IMR-90 (cell line): ENCODE measurements at regions not wholly inside any gene's neighbourhood (a gene's known extent, or its start where the extent isn't known, plus 50 kb on each side); places are given as distances from the start of the nearest gene placed in this dataset.

Source experiments
- ATAC-seq: fragments of 200-7000 bp; cut with Tn5 transposase; 2 replicates; pipeline ENCODE4 v1.9.1; 2020; ENCODE audit warnings: low read depth, mild to moderate bottlenecking, moderate library complexity
- BruUV-seq: library from RNA; stranded (reverse); fragments of 400-500 nt; replicated peaks from 2 replicates; lab custom pipeline; 2021; lab: Mats Ljungman, UMichigan
- CTCF ChIA-PET: fragments of 300-600 bp; formaldehyde crosslinking; extraction: SDS; loops from one replicate; lab custom pipeline; 2021; ENCODE audit warnings: antibody characterized with exemption; lab: Yijun Ruan, JAX
- POLR2A ChIA-PET: fragments of 300-600 bp; sonication (Branson Sonifier 250); formaldehyde crosslinking; loops from one replicate; lab custom pipeline; 2022; ENCODE audit warnings: antibody characterized with exemption; ENCODE audit not compliant: unreplicated experiment; lab: Charles Lee
- DNase-seq: peaks from one replicate; pipeline ENCODE4 v3.0.0; 2013
- H2AFZ ChIP-seq: replicated peaks from 2 replicates; pipeline ENCODE3; 2013; ENCODE audit warnings: low read length, mild to moderate bottlenecking; ENCODE audit not compliant: poor library complexity
- H2AK5ac ChIP-seq: 2 replicates; pipeline ENCODE4 v1.6.1; 2013; ENCODE audit warnings: low read depth, low read length, inconsistent platforms
- H2AK9ac ChIP-seq: replicated peaks from 2 replicates; pipeline ENCODE3; 2013; ENCODE audit warnings: mild to moderate bottlenecking, low read depth, low read length, moderate library complexity; ENCODE audit not compliant: poor library complexity
- H2BK120ac ChIP-seq: 2 replicates; pipeline ENCODE4 v1.6.1; 2013; ENCODE audit warnings: low read depth, low read length, inconsistent platforms
- H2BK15ac ChIP-seq: 3 replicates; pipeline ENCODE4 v1.6.1; 2013; ENCODE audit warnings: low read depth, low read length, inconsistent platforms
- H2BK20ac ChIP-seq: 2 replicates; pipeline ENCODE4 v1.6.1; 2013; ENCODE audit warnings: low read depth, mild to moderate bottlenecking, inconsistent platforms, low read length, moderate library complexity
- H2BK5ac ChIP-seq: 2 replicates; pipeline ENCODE4 v1.6.1; 2013; ENCODE audit warnings: mild to moderate bottlenecking, low read depth, low read length, inconsistent platforms; ENCODE audit not compliant: poor library complexity, severe bottlenecking
- H3K14ac ChIP-seq: replicated peaks from 2 replicates; pipeline ENCODE4 v1.6.1; 2013; ENCODE audit warnings: low read depth, low read length, inconsistent platforms
- H3K18ac ChIP-seq: 2 replicates; pipeline ENCODE4 v1.6.1; 2013; ENCODE audit warnings: low read depth, low read length, control low read depth
- H3K23ac ChIP-seq: 2 replicates; pipeline ENCODE4 v1.6.1; 2013; ENCODE audit warnings: low read depth, low read length, inconsistent platforms
- H3K27ac ChIP-seq: 2 replicates; pipeline ENCODE4 v1.5.1; 2013; ENCODE audit warnings: mild to moderate bottlenecking, control low read depth, low read length; ENCODE audit not compliant: insufficient read depth
- H3K27me3 ChIP-seq: 2 replicates; pipeline ENCODE4 v1.6.1; 2013; ENCODE audit warnings: low read length; ENCODE audit not compliant: control insufficient read depth, insufficient read depth
- H3K36me3 ChIP-seq: 2 replicates; pipeline ENCODE4 v1.6.1; 2013; ENCODE audit warnings: low read length, mixed read lengths; ENCODE audit not compliant: control insufficient read depth, insufficient read depth
- H3K4ac ChIP-seq: 2 replicates; pipeline ENCODE4 v1.6.1; 2013; ENCODE audit warnings: low read depth, low read length, inconsistent platforms
- H3K4me1 ChIP-seq: 2 replicates; pipeline ENCODE4 v1.6.1; 2013; ENCODE audit warnings: low read length, mixed read lengths; ENCODE audit not compliant: control insufficient read depth, insufficient read depth
- H3K4me2 ChIP-seq: 2 replicates; pipeline ENCODE4 v1.6.1; 2013; ENCODE audit warnings: low read depth, mild to moderate bottlenecking, control low read depth, low read length, moderate library complexity
- H3K4me3 ChIP-seq: 2 replicates; pipeline ENCODE4 v1.5.1; 2013; ENCODE audit warnings: low read depth, mild to moderate bottlenecking, control low read depth, low read length, moderate library complexity; ENCODE audit not compliant: insufficient read depth
- H3K56ac ChIP-seq: 2 replicates; pipeline ENCODE4 v1.6.1; 2013; ENCODE audit warnings: low read length, inconsistent platforms; ENCODE audit not compliant: insufficient read depth; ENCODE audit errors: extremely low read depth
- H3K79me1 ChIP-seq, 2 experiments: 2 replicates each; pipeline ENCODE4 v1.6.1; 2013; ENCODE audit warnings: low read length in 2 of 2, inconsistent platforms in 1 of 2, low read depth in 1 of 2
- H3K9ac ChIP-seq: 2 replicates; pipeline ENCODE4 v1.6.1; 2013; ENCODE audit warnings: low read depth, low read length, control low read depth
- H3K9me1 ChIP-seq: 2 replicates; pipeline ENCODE4 v1.6.1; 2013; ENCODE audit warnings: low read length, inconsistent platforms; ENCODE audit not compliant: insufficient read depth
- H3K9me3 ChIP-seq: 2 replicates; pipeline ENCODE4 v1.6.1; 2013; ENCODE audit warnings: low read length; ENCODE audit not compliant: control insufficient read depth, insufficient read depth
- H4K20me1 ChIP-seq: 2 replicates; pipeline ENCODE4 v1.6.1; 2013; ENCODE audit warnings: low read length, inconsistent platforms; ENCODE audit not compliant: insufficient read depth
- H4K5ac ChIP-seq: 2 replicates; pipeline ENCODE4 v1.6.1; 2013; ENCODE audit warnings: mild to moderate bottlenecking, low read depth, low read length, control low read depth
- H4K8ac ChIP-seq, 2 experiments: 2 replicates each; pipeline ENCODE4 v1.6.1; 2013; ENCODE audit warnings: low read depth in 2 of 2, low read length in 2 of 2, control low read depth in 1 of 2, inconsistent platforms in 1 of 2
- H4K91ac ChIP-seq: 2 replicates; pipeline ENCODE4 v1.6.1; 2013; ENCODE audit warnings: low read depth, low read length, inconsistent platforms; ENCODE audit not compliant: insufficient read depth
- BHLHE40 ChIP-seq: fragments of 150-350 bp; IDR thresholded peaks from 2 replicates; pipeline ENCODE4 v1.6.1; 2016; ENCODE audit warnings: mild to moderate bottlenecking, low read depth, low read length
- CEBPB ChIP-seq: IDR thresholded peaks from 2 replicates; pipeline ENCODE4 v1.6.1; 2012; ENCODE audit warnings: low read depth, low read length, improper control_type of control experiment
- CHD1 ChIP-seq: IDR thresholded peaks from 2 replicates; pipeline ENCODE4 v1.6.1; 2012; ENCODE audit warnings: low read depth, low read length, improper control_type of control experiment
- FOS ChIP-seq: fragments of 150-350 bp; IDR thresholded peaks from 2 replicates; pipeline ENCODE4 v1.6.1; 2016; ENCODE audit warnings: low read depth, low read length
- MAFK ChIP-seq: IDR thresholded peaks from 2 replicates; pipeline ENCODE4 v1.6.1; 2012; ENCODE audit warnings: low read depth, low read length, improper control_type of control experiment
- MAZ ChIP-seq: IDR thresholded peaks from 2 replicates; pipeline ENCODE4 v1.6.1; 2012; ENCODE audit warnings: low read depth, mild to moderate bottlenecking, low read length, improper control_type of control experiment, moderate library complexity, borderline replicate concordance
- MXI1 ChIP-seq: IDR thresholded peaks from 2 replicates; pipeline ENCODE4 v1.6.1; 2012; ENCODE audit warnings: low read depth, mild to moderate bottlenecking, low read length, moderate library complexity, borderline replicate concordance
- NFE2L2 ChIP-seq: fragments of 150-350 bp; IDR thresholded peaks from 2 replicates; pipeline ENCODE4 v1.6.1; 2016; ENCODE audit warnings: low read depth, mild to moderate bottlenecking, low read length
- POLR2A ChIP-seq: IDR thresholded peaks from 2 replicates; pipeline ENCODE4 v1.6.1; 2012; ENCODE audit warnings: mild to moderate bottlenecking, low read depth, low read length
- RAD21 ChIP-seq: IDR thresholded peaks from 2 replicates; pipeline ENCODE4 v1.6.1; 2012; ENCODE audit warnings: low read length, improper control_type of control experiment
- RCOR1 ChIP-seq: IDR thresholded peaks from 2 replicates; pipeline ENCODE4 v1.6.1; 2012; ENCODE audit warnings: mild to moderate bottlenecking, low read length, improper control_type of control experiment; ENCODE audit not compliant: insufficient replicate concordance
- RFX5 ChIP-seq: IDR thresholded peaks from 2 replicates; pipeline ENCODE4 v1.8.0; 2012; ENCODE audit warnings: low read depth, mild to moderate bottlenecking, low read length, moderate library complexity
- SMC3 ChIP-seq: fragments of 150-350 bp; IDR thresholded peaks from 2 replicates; pipeline ENCODE4 v1.6.1; 2016; ENCODE audit warnings: low read depth, mild to moderate bottlenecking, antibody characterized with exemption, low read length, moderate library complexity
- WGBS, 2 experiments: methylation state at CpG; one replicate each; pipeline versions ENCODE4 v1.1.5 to v1.1.7; 2013; ENCODE audit warnings: missing lambda C conversion rate in 2 of 2; ENCODE audit not compliant: insufficient read length in 1 of 2; ENCODE audit errors: extremely low coverage in 2 of 2; 5-methylcytosine and 5-hydroxymethylcytosine counted together
- dilution Hi-C: fragments of 300-500 bp; cut with HindIII; formaldehyde crosslinking; loops from one replicate; pipeline ENCODE4 v1.14.3; 2018; ENCODE audit warnings: low sequenced_read_pairs; ENCODE audit not compliant: unreplicated experiment
- in situ Hi-C: fragments of 300-500 bp; cut with MboI; formaldehyde crosslinking; loops from 3 replicates; pipeline ENCODE4 v1.14.3; 2019; ENCODE audit warnings: low sequenced_read_pairs, inconsistent platforms, mixed read lengths
- intact Hi-C: fragments of 100-400 bp; cut with micrococcal nuclease; formaldehyde crosslinking; loops from 2 replicates; pipeline ENCODE4 v1.10.0; 2022
- TF ChIP-seq, protein P1 (sequence below): fragments of 150-350 bp; IDR thresholded peaks from 2 replicates; pipeline ENCODE4 v1.6.1; 2016; ENCODE audit warnings: low read depth, mild to moderate bottlenecking, low read length, moderate library complexity, borderline replicate concordance
- TF ChIP-seq, protein P2 (sequence below): fragments of 150-350 bp; IDR thresholded peaks from 2 replicates; pipeline ENCODE4 v1.6.1; 2017; ENCODE audit warnings: mild to moderate bottlenecking, antibody characterized with exemption, low read length, low read depth
- TF ChIP-seq, protein P3 (sequence below): conservative IDR thresholded peaks from 2 replicates; pipeline ENCODE4 v1.5.1; 2012; ENCODE audit warnings: mild to moderate bottlenecking, low read depth, low read length, improper control_type of control experiment

DNA sequence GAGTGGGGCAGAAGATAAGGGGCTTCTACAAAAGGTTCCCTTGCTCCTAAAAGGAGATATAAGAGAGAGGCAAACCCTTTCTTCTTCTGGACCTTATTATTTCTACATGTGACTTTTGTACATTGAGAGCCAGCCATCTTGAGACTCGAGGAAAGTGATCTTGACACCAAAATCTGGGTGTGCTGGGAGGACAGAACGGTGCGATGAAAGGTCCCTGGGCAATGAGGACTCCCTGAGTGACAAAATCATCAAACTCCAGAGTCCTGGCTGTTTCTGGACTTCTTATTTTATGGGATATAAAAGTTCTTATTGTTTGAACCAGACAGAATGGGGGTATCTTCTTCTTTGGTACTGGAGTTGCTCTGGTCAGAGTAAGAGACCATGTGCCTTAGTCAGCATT, 411.0 kb downstream of the ZNF536 start:
- H4K5ac ChIP-seq = no peak overlapping the region
- no peak overlapping the region for H3K4me2 ChIP-seq
- H4K91ac ChIP-seq = no peak overlapping the region
- DNase-seq (no peak), ATAC-seq (no peak)
- ChIA-PET CTCF (no interaction called here), POLR2A (no interaction called here)
- no peaks in the 10 kb centered on the region for H3K79me1 ChIP-seq
- H3K18ac ChIP-seq = no peak overlapping the region
- dilution Hi-C loops = no loop called here
- no peak overlapping the region for H3K4ac ChIP-seq
- H2BK5ac ChIP-seq = no peak overlapping the region
- H3K27ac ChIP-seq = no peak overlapping the region
- H3K56ac ChIP-seq = no peak overlapping the region
- no peak overlapping the region for H4K8ac ChIP-seq
- H3K36me3 ChIP-seq = no peaks in the 10 kb centered on the region
- no TSS peak for BruUV-seq
- no peak overlapping the region for H2AFZ ChIP-seq
- H3K9me3 ChIP-seq = no peaks in the 10 kb centered on the region
- in situ Hi-C loops = no loop called here
- H3K4me1 ChIP-seq = no peaks in the 10 kb centered on the region
- TF ChIP-seq CEBPB (no peak), MAZ (no peak), MXI1 (no peak), RFX5 (no peak), NFE2L2 (no peak), CHD1 (no peak), MAFK (no peak), RAD21 (no peak), BHLHE40 (no peak), RCOR1 (no peak), SMC3 (no peak), POLR2A (no peak), FOS (no peak)
- TF ChIP-seq, protein P1, sequence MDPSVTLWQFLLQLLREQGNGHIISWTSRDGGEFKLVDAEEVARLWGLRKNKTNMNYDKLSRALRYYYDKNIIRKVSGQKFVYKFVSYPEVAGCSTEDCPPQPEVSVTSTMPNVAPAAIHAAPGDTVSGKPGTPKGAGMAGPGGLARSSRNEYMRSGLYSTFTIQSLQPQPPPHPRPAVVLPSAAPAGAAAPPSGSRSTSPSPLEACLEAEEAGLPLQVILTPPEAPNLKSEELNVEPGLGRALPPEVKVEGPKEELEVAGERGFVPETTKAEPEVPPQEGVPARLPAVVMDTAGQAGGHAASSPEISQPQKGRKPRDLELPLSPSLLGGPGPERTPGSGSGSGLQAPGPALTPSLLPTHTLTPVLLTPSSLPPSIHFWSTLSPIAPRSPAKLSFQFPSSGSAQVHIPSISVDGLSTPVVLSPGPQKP = no peak
- TF ChIP-seq, protein P2, sequence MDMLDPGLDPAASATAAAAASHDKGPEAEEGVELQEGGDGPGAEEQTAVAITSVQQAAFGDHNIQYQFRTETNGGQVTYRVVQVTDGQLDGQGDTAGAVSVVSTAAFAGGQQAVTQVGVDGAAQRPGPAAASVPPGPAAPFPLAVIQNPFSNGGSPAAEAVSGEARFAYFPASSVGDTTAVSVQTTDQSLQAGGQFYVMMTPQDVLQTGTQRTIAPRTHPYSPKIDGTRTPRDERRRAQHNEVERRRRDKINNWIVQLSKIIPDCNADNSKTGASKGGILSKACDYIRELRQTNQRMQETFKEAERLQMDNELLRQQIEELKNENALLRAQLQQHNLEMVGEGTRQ = no peak
- TF ChIP-seq, protein P3, sequence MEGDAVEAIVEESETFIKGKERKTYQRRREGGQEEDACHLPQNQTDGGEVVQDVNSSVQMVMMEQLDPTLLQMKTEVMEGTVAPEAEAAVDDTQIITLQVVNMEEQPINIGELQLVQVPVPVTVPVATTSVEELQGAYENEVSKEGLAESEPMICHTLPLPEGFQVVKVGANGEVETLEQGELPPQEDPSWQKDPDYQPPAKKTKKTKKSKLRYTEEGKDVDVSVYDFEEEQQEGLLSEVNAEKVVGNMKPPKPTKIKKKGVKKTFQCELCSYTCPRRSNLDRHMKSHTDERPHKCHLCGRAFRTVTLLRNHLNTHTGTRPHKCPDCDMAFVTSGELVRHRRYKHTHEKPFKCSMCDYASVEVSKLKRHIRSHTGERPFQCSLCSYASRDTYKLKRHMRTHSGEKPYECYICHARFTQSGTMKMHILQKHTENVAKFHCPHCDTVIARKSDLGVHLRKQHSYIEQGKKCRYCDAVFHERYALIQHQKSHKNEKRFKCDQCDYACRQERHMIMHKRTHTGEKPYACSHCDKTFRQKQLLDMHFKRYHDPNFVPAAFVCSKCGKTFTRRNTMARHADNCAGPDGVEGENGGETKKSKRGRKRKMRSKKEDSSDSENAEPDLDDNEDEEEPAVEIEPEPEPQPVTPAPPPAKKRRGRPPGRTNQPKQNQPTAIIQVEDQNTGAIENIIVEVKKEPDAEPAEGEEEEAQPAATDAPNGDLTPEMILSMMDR = no peak
- H2BK120ac ChIP-seq = no peak overlapping the region
- no peak overlapping the region for H3K14ac ChIP-seq
- no CpG with 5 or more reads among the region's 3 CpGs for WGBS, 2 experiments
- H2AK5ac ChIP-seq = no peak overlapping the region
- no peaks in the 10 kb centered on the region for H3K9me1 ChIP-seq
- H3K27me3 ChIP-seq = no peaks in the 10 kb centered on the region
- intact Hi-C loops = no loop called here
- H2AK9ac ChIP-seq = no peak overlapping the region
- H3K23ac ChIP-seq = no peak overlapping the region
- H3K4me3 ChIP-seq = no peak overlapping the region
- H4K20me1 ChIP-seq = no peaks in the 10 kb centered on the region
- H2BK15ac ChIP-seq = no peak overlapping the region
- no peak overlapping the region for H3K9ac ChIP-seq
- no peak overlapping the region for H2BK20ac ChIP-seq
